HS-5 (cell line): ENCODE measurements at regions not wholly inside any gene's neighbourhood (a gene's known extent, or its start where the extent isn't known, plus 50 kb on each side); places are given as distances from the start of the nearest gene placed in this dataset.

Source experiments
- DNase-seq: peaks from one replicate; pipeline ENCODE4 v3.0.0-alpha.2; 2012; ENCODE audit warnings: low read depth

GRCh38 chr3:182575941-182576340 lies 217.4 kb upstream of the ATP11B start:
- DNase-seq, result no peak

GRCh38 chr3:182583545-182583944 lies 209.8 kb upstream of the ATP11B start:
- DNase-seq, result no peak

- DNase-seq, result no peak
Measured at GRCh38 chr3:182585532-182586150, 207.7 kb upstream of the ATP11B start.

- no peak for DNase-seq
Measured at GRCh38 chr3:182592747-182593146, 200.6 kb upstream of the ATP11B start.

- DNase-seq, result no peak
Measured at GRCh38 chr3:182596676-182597410, 196.5 kb upstream of the ATP11B start.

- DNase-seq, result peak; percentile 19
Measured at GRCh38 chr3:182597621-182598041, 195.7 kb upstream of the ATP11B start.

- DNase-seq, result no peak
Measured at GRCh38 chr3:182601597-182601996, 191.7 kb upstream of the ATP11B start.

GRCh38 chr3:182603501-182603900 lies 189.8 kb upstream of the ATP11B start:
- no peak for DNase-seq

- no peak for DNase-seq
Measured at GRCh38 chr3:182605882-182606611, 187.3 kb upstream of the ATP11B start.

- DNase-seq, result no peak
Measured at GRCh38 chr3:182606905-182607504, 186.3 kb upstream of the ATP11B start.

GRCh38 chr3:182608832-182609231 lies 184.5 kb upstream of the ATP11B start:
- no peak for DNase-seq

GRCh38 chr3:182609575-182610156 lies 183.6 kb upstream of the ATP11B start:
- DNase-seq, result no peak

- no peak for DNase-seq
Measured at GRCh38 chr3:182612332-182612731, 181.0 kb upstream of the ATP11B start.

- no peak for DNase-seq
Measured at GRCh38 chr3:182617500-182617899, 175.8 kb upstream of the ATP11B start.

- DNase-seq, result no peak
Measured at GRCh38 chr3:182618085-182618732, 175.1 kb upstream of the ATP11B start.

GRCh38 chr3:182618981-182619591 lies 174.2 kb upstream of the ATP11B start:
- DNase-seq, result no peak

- DNase-seq, result no peak
Measured at GRCh38 chr3:182620723-182621434, 172.4 kb upstream of the ATP11B start.

GRCh38 chr3:182621435-182622240 lies 171.7 kb upstream of the ATP11B start:
- DNase-seq, result no peak

- DNase-seq, result no peak
Measured at GRCh38 chr3:182622241-182622545, 171.1 kb upstream of the ATP11B start.
